ENCODE measurements at regions not wholly inside any gene's neighbourhood (a gene's known extent, or its start where the extent isn't known, plus 50 kb on each side); places are given as distances from the start of the nearest gene placed in this dataset.

GRCh38 chr16:63672493-63672892 lies 1449.4 kb downstream of the CDH11 start:
- intact Hi-C loops (cut with DNase I): no loop called here
- WGBS, 2 donors: 69 to 71% methylated on average over 2 of the region's 2 CpGs

GRCh38 chr16:63663155-63663554 lies 1458.7 kb downstream of the CDH11 start:
- WGBS, 2 donors: 80 to 87% methylated on average over 1 of the region's 1 CpG

More at GRCh38 chr16:63672493-63672892, 1449.4 kb downstream of the CDH11 start:
- no peak for DNase-seq
- no peak for TF ChIP-seq POLR2A (IDR thresholded peaks at IDR 0.05)
- no peak for TF ChIP-seq EP300 (IDR thresholded peaks at IDR 0.05)
- TF ChIP-seq CTCF (IDR thresholded peaks at IDR 0.05): no peak
- TF ChIP-seq POLR2AphosphoS5 (IDR thresholded peaks at IDR 0.05): no peak
- Histone ChIP-seq H3K4me3 (no peak overlapping the region), H3K36me3 (no peaks in the 10 kb centered on the region), H3K9me3 (no peaks in the 10 kb centered on the region), H3K4me1 (no peaks in the 10 kb centered on the region), H3K27me3 (no peaks in the 10 kb centered on the region), H3K27ac (no peak overlapping the region)

GRCh38 chr16:63655846-63656245 lies 1466.0 kb downstream of the CDH11 start:
- H3K9me3 ChIP-seq: no peaks in the 10 kb centered on the region
- WGBS, 2 donors: 77 to 80% methylated on average over 4 of the region's 4 CpGs
- intact Hi-C loops (cut with DNase I): no loop called here

More at GRCh38 chr16:63663155-63663554, 1458.7 kb downstream of the CDH11 start:
- H3K27ac ChIP-seq: no peak overlapping the region
- no peaks in the 10 kb centered on the region for H3K4me1 ChIP-seq
- no peaks in the 10 kb centered on the region for H3K9me3 ChIP-seq
- no peaks in the 10 kb centered on the region for H3K27me3 ChIP-seq
- H3K36me3 ChIP-seq: no peaks in the 10 kb centered on the region
- no peak for TF ChIP-seq CTCF (IDR thresholded peaks at IDR 0.05)
- TF ChIP-seq POLR2A (IDR thresholded peaks at IDR 0.05): no peak
- TF ChIP-seq POLR2AphosphoS5 (IDR thresholded peaks at IDR 0.05): no peak
- no peak for TF ChIP-seq EP300 (IDR thresholded peaks at IDR 0.05)
- no peak overlapping the region for H3K4me3 ChIP-seq
- intact Hi-C loops (cut with DNase I): no loop called here
- no peak for DNase-seq

GRCh38 chr16:63653044-63653839 lies 1468.6 kb downstream of the CDH11 start:
- 57 to 66% methylated on average over 6 of the region's 6 CpGs for WGBS, 2 donors
- H3K4me3 ChIP-seq: no peak overlapping the region
- H3K27me3 ChIP-seq: no peaks in the 10 kb centered on the region
- no peaks in the 10 kb centered on the region for H3K4me1 ChIP-seq
- no peak overlapping the region for H3K27ac ChIP-seq
- H3K36me3 ChIP-seq: no peaks in the 10 kb centered on the region
- DNase-seq: no peak
- no peaks in the 10 kb centered on the region for H3K9me3 ChIP-seq
- intact Hi-C loops (cut with DNase I): no loop called here
- TF ChIP-seq CTCF (IDR thresholded peaks at IDR 0.05) (no peak), EP300 (IDR thresholded peaks at IDR 0.05) (no peak), POLR2A (IDR thresholded peaks at IDR 0.05) (no peak), POLR2AphosphoS5 (IDR thresholded peaks at IDR 0.05) (no peak)

More at GRCh38 chr16:63655846-63656245, 1466.0 kb downstream of the CDH11 start:
- TF ChIP-seq POLR2A (IDR thresholded peaks at IDR 0.05): no peak
- TF ChIP-seq POLR2AphosphoS5 (IDR thresholded peaks at IDR 0.05): no peak
- no peak for TF ChIP-seq EP300 (IDR thresholded peaks at IDR 0.05)
- Histone ChIP-seq H3K4me1 (no peaks in the 10 kb centered on the region), H3K4me3 (no peak overlapping the region), H3K27ac (no peak overlapping the region), H3K36me3 (no peaks in the 10 kb centered on the region), H3K27me3 (no peaks in the 10 kb centered on the region)
- no peak for DNase-seq

- H3K27ac ChIP-seq: no peak overlapping the region
- H3K4me1 ChIP-seq: no peaks in the 10 kb centered on the region
- no peak for TF ChIP-seq CTCF (IDR thresholded peaks at IDR 0.05)
- TF ChIP-seq POLR2AphosphoS5 (IDR thresholded peaks at IDR 0.05): no peak
- no peak for TF ChIP-seq EP300 (IDR thresholded peaks at IDR 0.05)
- no peak for TF ChIP-seq POLR2A (IDR thresholded peaks at IDR 0.05)
- DNase-seq: no peak
- H3K27me3 ChIP-seq: no peaks in the 10 kb centered on the region
- no peak overlapping the region for H3K4me3 ChIP-seq
- intact Hi-C loops (cut with DNase I): no loop called here
- 36 to 67% methylated on average over 1 of the region's 1 CpG for WGBS, 2 donors
- no peaks in the 10 kb centered on the region for H3K9me3 ChIP-seq
- H3K36me3 ChIP-seq: no peaks in the 10 kb centered on the region
These were observed 1469.8 kb downstream of the CDH11 start for GRCh38 chr16:63652091-63652490.
